ENCODE measurements at regions not wholly inside any gene's neighbourhood (a gene's known extent, or its start where the extent isn't known, plus 50 kb on each side); places are given as distances from the start of the nearest gene placed in this dataset.

- no peak for DNase-seq
- no peak for TF ChIP-seq CTCF (IDR thresholded peaks at IDR 0.05; ENCODE audit: control extremely low read depth, extremely low read depth)
- Histone ChIP-seq H3K9ac (ENCODE audit: insufficient read depth in 1 of 2, low read length in 2 of 2) (no peak overlapping the region), H3K27ac (ENCODE audit: low read depth in 1 of 2, low read length in 1 of 2) (no peak overlapping the region), H3K36me3 (ENCODE audit: control insufficient read depth in 4 of 4, insufficient read depth in 4 of 4, low read length in 4 of 4) (no peaks in the 10 kb centered on the region), H3K4me1 (ENCODE audit: control insufficient read depth in 5 of 5, insufficient read depth in 5 of 5, low read length in 5 of 5) (no peaks in the 10 kb centered on the region), H3K4me3 (no peak overlapping the region), H3K9me3 (ENCODE audit: control insufficient read depth in 4 of 4, insufficient read depth in 3 of 4, low read length in 3 of 4) (peaks cover 0 to 4% (median 1%) of the 10 kb centered on the region in 4 donors), H3K27me3 (ENCODE audit: control insufficient read depth in 3 of 3, insufficient read depth in 3 of 3, low read length in 2 of 3) (no peaks in the 10 kb centered on the region)
- ATAC-seq (ENCODE audit: insufficient read depth, low FRiP score), result no peak
These were observed 131.5 kb downstream of the ATPSCKMT start for GRCh38 chr5:10118150-10118549.

DNA sequence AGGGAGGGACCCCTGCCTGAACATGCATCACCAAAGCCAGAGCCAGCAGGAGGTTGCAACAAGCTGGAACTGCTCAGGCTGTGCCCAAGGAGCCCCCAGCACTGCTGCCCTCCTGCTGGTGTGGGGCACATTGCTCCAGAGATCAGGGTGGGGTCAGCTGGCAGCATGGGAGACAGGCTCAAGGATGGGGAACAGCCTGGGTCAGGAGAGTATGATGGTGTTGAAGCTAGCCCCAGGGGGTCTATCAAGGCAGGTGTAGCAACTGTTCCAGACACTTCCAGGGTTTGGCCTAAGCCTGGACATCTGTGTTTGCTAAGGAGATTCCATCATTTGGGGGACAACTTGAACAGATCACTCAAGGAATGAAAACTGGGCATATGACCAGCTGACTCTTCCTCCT lies 133.1 kb downstream of the ATPSCKMT start:
- no peak overlapping the region for H3K27ac ChIP-seq (ENCODE audit: low read depth in 1 of 2, low read length in 1 of 2)
- no peaks in the 10 kb centered on the region for H3K27me3 ChIP-seq (ENCODE audit: control insufficient read depth in 3 of 3, insufficient read depth in 3 of 3, low read length in 2 of 3)
- DNase-seq (no peak), ATAC-seq (ENCODE audit: insufficient read depth, low FRiP score) (no peak)
- TF ChIP-seq CTCF (IDR thresholded peaks at IDR 0.05; ENCODE audit: control extremely low read depth, extremely low read depth), result no peak
- H3K9me3 ChIP-seq (ENCODE audit: control insufficient read depth in 4 of 4, insufficient read depth in 3 of 4, low read length in 3 of 4), result peaks cover 0 to 4% (median 1%) of the 10 kb centered on the region in 4 donors
- no peaks in the 10 kb centered on the region for H3K36me3 ChIP-seq (ENCODE audit: control insufficient read depth in 4 of 4, insufficient read depth in 4 of 4, low read length in 4 of 4)
- no peak overlapping the region for H3K4me3 ChIP-seq
- H3K4me1 ChIP-seq (ENCODE audit: control insufficient read depth in 5 of 5, insufficient read depth in 5 of 5, low read length in 5 of 5), result no peaks in the 10 kb centered on the region
- no peak overlapping the region for H3K9ac ChIP-seq (ENCODE audit: insufficient read depth in 1 of 2, low read length in 2 of 2)

GRCh38 chr5:10115669-10116068 lies 134.0 kb downstream of the ATPSCKMT start:
- DNase-seq, result no peak
- no peak for TF ChIP-seq CTCF (IDR thresholded peaks at IDR 0.05; ENCODE audit: control extremely low read depth, extremely low read depth)
- no peaks in the 10 kb centered on the region for H3K4me1 ChIP-seq (ENCODE audit: control insufficient read depth in 5 of 5, insufficient read depth in 5 of 5, low read length in 5 of 5)
- ATAC-seq (ENCODE audit: insufficient read depth, low FRiP score), result no peak
- no peak overlapping the region for H3K27ac ChIP-seq (ENCODE audit: low read depth in 1 of 2, low read length in 1 of 2)
- peaks cover 0 to 4% (median 1%) of the 10 kb centered on the region in 4 donors for H3K9me3 ChIP-seq (ENCODE audit: control insufficient read depth in 4 of 4, insufficient read depth in 3 of 4, low read length in 3 of 4)
- no peaks in the 10 kb centered on the region for H3K36me3 ChIP-seq (ENCODE audit: control insufficient read depth in 4 of 4, insufficient read depth in 4 of 4, low read length in 4 of 4)
- 95 to 96% methylated on average over 4 of the region's 4 CpGs for WGBS, 2 donors
- H3K27me3 ChIP-seq (ENCODE audit: control insufficient read depth in 3 of 3, insufficient read depth in 3 of 3, low read length in 2 of 3), result no peaks in the 10 kb centered on the region
- no peak overlapping the region for H3K9ac ChIP-seq (ENCODE audit: insufficient read depth in 1 of 2, low read length in 2 of 2)
- H3K4me3 ChIP-seq, result no peak overlapping the region

GRCh38 chr5:10111571-10111970 lies 138.1 kb downstream of the ATPSCKMT start:
- Histone ChIP-seq H3K27me3 (ENCODE audit: control insufficient read depth in 3 of 3, insufficient read depth in 3 of 3, low read length in 2 of 3) (no peaks in the 10 kb centered on the region), H3K4me1 (ENCODE audit: control insufficient read depth in 5 of 5, insufficient read depth in 5 of 5, low read length in 5 of 5) (no peaks in the 10 kb centered on the region), H3K9me3 (ENCODE audit: control insufficient read depth in 4 of 4, insufficient read depth in 3 of 4, low read length in 3 of 4) (peaks cover 0 to 4% (median 1%) of the 10 kb centered on the region in 4 donors), H3K4me3 (no peak overlapping the region), H3K36me3 (ENCODE audit: control insufficient read depth in 4 of 4, insufficient read depth in 4 of 4, low read length in 4 of 4) (no peaks in the 10 kb centered on the region), H3K9ac (ENCODE audit: insufficient read depth in 1 of 2, low read length in 2 of 2) (no peak overlapping the region), H3K27ac (ENCODE audit: low read depth in 1 of 2, low read length in 1 of 2) (no peak overlapping the region)
- ATAC-seq (ENCODE audit: insufficient read depth, low FRiP score) (no peak), DNase-seq (peak in 2 of 3 donors; percentile 20 to 45)
- 38 to 41% methylated on average over 7 of the region's 7 CpGs for WGBS, 2 donors
- TF ChIP-seq CTCF (IDR thresholded peaks at IDR 0.05; ENCODE audit: control extremely low read depth, extremely low read depth), result no peak
